Amygdala (tissue), 56 donors: ENCODE measurements at regions not wholly inside any gene's neighbourhood (a gene's known extent, or its start where the extent isn't known, plus 50 kb on each side); places are given as distances from the start of the nearest gene placed in this dataset.
"Not testable (repeated sequence)": the region's sequence is repeated elsewhere in the genome, so short reads cannot be mapped to it uniquely, and the experiment has no call there.

Experiments used
- DNase-seq, 56 donors: peaks; one replicate each; lab custom pipeline; 2025; lab: John Stamatoyannopoulos, UW

GRCh38 chr5:3092211-3092610 lies 340.7 kb upstream of the IRX2 start:
- no peak for DNase-seq

GRCh38 chr5:3091040-3091774 lies 339.7 kb upstream of the IRX2 start:
- DNase-seq = no peak

GRCh38 chr5:3090305-3090704 lies 338.8 kb upstream of the IRX2 start:
- DNase-seq = not testable (repeated sequence)

GRCh38 chr5:3080366-3080765 lies 328.9 kb upstream of the IRX2 start:
- no peak for DNase-seq

- no peak for DNase-seq
Observed at GRCh38 chr5:3077684-3078083, 326.2 kb upstream of the IRX2 start.

GRCh38 chr5:3075309-3075708 lies 323.8 kb upstream of the IRX2 start:
- DNase-seq = no peak

- DNase-seq = no peak
Observed at GRCh38 chr5:3068401-3068800, 316.9 kb upstream of the IRX2 start.

GRCh38 chr5:3060283-3060682 lies 308.8 kb upstream of the IRX2 start:
- DNase-seq = no peak

- no peak for DNase-seq
Observed at GRCh38 chr5:3059488-3059887, 308.0 kb upstream of the IRX2 start.

GRCh38 chr5:3058942-3059341 lies 307.5 kb upstream of the IRX2 start:
- DNase-seq = no peak

GRCh38 chr5:3056866-3057265 lies 305.4 kb upstream of the IRX2 start:
- DNase-seq = no peak

- DNase-seq = no peak
Observed at GRCh38 chr5:3051400-3051799, 299.9 kb upstream of the IRX2 start.

GRCh38 chr5:3050863-3051262 lies 299.4 kb upstream of the IRX2 start:
- DNase-seq = no peak

GRCh38 chr5:3049261-3049660 lies 297.8 kb upstream of the IRX2 start:
- DNase-seq = no peak

GRCh38 chr5:3047212-3047774 lies 295.8 kb upstream of the IRX2 start:
- DNase-seq = no peak

- DNase-seq = no peak
Observed at GRCh38 chr5:3043600-3043999, 292.1 kb upstream of the IRX2 start.

GRCh38 chr5:3041001-3041400 lies 289.5 kb upstream of the IRX2 start:
- no peak for DNase-seq

- no peak for DNase-seq
Observed at GRCh38 chr5:3036041-3036788, 284.7 kb upstream of the IRX2 start.

- no peak for DNase-seq
Observed at GRCh38 chr5:3035452-3035851, 284.0 kb upstream of the IRX2 start.

- no peak for DNase-seq
Observed at GRCh38 chr5:3034881-3035280, 283.4 kb upstream of the IRX2 start.

GRCh38 chr5:3034449-3034848 lies 283.0 kb upstream of the IRX2 start:
- DNase-seq = no peak
